Activated CD8-positive, alpha-beta T cell treated with anti-CD3 and anti-CD28 coated beads for 36 hours (primary cell): ENCODE measurements at regions not wholly inside any gene's neighbourhood (a gene's known extent, or its start where the extent isn't known, plus 50 kb on each side); places are given as distances from the start of the nearest gene placed in this dataset.
A peak's percentile ranks its signal among the peaks of the same experiment; 100 is the strongest.

ENCODE experiments used
- ATAC-seq: fragments of 200-7000 bp; cut with Tn5 transposase; one replicate; pipeline ENCODE4 v1.10.0; 2021; ENCODE audit warnings: mild to moderate bottlenecking, moderate library complexity
- CTCF ChIA-PET: fragments of 350-600 bp; sonication (Branson Sonifier 250); formaldehyde crosslinking; loops from one replicate; lab custom pipeline; 2021; ENCODE audit warnings: antibody characterized with exemption; lab: Charles Lee
- POLR2A ChIA-PET: fragments of 350-600 bp; sonication (Branson Sonifier 250); formaldehyde crosslinking; loops from one replicate; lab custom pipeline; 2021; ENCODE audit warnings: antibody characterized with exemption; lab: Charles Lee
- DNase-seq: peaks from one replicate; pipeline ENCODE4 v3.0.0-alpha.2; 2020
- H3K27ac Mint-ChIP-seq: one replicate; pipeline ENCODE4 v1.8.0; 2021; ENCODE audit warnings: mild to moderate bottlenecking, mixed read lengths
- H3K27me3 Mint-ChIP-seq: one replicate; pipeline ENCODE4 v1.8.0; 2021; ENCODE audit warnings: mixed read lengths
- H3K36me3 Mint-ChIP-seq: one replicate; pipeline ENCODE4 v1.8.0; 2021; ENCODE audit warnings: low read depth, mixed read lengths
- H3K4me1 Mint-ChIP-seq: one replicate; pipeline ENCODE4 v1.8.0; 2021; ENCODE audit warnings: low read depth, mixed read lengths
- H3K4me3 Mint-ChIP-seq: one replicate; pipeline ENCODE4 v1.8.0; 2021; ENCODE audit warnings: mild to moderate bottlenecking, moderate library complexity, mixed read lengths
- H3K9me3 Mint-ChIP-seq: one replicate; pipeline ENCODE4 v1.8.0; 2021; ENCODE audit warnings: mixed read lengths
- intact Hi-C: fragments of 100-400 bp; cut with micrococcal nuclease; formaldehyde crosslinking; loops from one replicate; pipeline ENCODE4 v1.10.0; 2022
- TF ChIP-seq, protein P1 (sequence below): fragments of 200-600 bp; IDR thresholded peaks from one replicate; pipeline ENCODE4 v1.8.0; 2022; ENCODE audit warnings: antibody characterized with exemption, mild to moderate bottlenecking

DNA sequence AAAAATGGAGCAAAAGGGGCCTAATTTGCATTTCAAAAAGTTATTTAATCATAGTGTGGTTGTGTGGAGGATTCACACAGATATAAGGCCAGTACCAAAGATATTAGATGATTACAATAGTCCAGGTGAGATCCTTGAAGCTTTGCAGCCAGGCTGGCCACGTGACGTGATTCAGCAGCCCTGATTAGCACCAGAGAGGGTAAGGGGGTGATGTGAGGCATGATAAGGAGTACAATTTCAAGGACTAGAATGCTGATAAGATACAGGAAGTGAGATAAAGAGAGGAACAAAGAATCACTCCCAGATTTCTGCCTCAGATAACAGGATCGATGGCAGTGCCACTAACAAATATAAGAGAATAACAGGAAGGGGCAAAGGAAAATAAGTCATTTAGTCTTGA, 108.4 kb upstream of the PALS2 start:
- Mint-ChIP-seq H3K36me3 (no peaks in the 10 kb centered on the region), H3K27ac (no peak overlapping the region), H3K27me3 (peaks cover 2% of the 10 kb centered on the region), H3K4me1 (no peaks in the 10 kb centered on the region), H3K9me3 (no peaks in the 10 kb centered on the region), H3K4me3 (no peak overlapping the region)
- ChIA-PET CTCF (no interaction called here), POLR2A (no interaction called here)
- no peak for DNase-seq
- TF ChIP-seq, protein P1, sequence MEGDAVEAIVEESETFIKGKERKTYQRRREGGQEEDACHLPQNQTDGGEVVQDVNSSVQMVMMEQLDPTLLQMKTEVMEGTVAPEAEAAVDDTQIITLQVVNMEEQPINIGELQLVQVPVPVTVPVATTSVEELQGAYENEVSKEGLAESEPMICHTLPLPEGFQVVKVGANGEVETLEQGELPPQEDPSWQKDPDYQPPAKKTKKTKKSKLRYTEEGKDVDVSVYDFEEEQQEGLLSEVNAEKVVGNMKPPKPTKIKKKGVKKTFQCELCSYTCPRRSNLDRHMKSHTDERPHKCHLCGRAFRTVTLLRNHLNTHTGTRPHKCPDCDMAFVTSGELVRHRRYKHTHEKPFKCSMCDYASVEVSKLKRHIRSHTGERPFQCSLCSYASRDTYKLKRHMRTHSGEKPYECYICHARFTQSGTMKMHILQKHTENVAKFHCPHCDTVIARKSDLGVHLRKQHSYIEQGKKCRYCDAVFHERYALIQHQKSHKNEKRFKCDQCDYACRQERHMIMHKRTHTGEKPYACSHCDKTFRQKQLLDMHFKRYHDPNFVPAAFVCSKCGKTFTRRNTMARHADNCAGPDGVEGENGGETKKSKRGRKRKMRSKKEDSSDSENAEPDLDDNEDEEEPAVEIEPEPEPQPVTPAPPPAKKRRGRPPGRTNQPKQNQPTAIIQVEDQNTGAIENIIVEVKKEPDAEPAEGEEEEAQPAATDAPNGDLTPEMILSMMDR: no peak
- intact Hi-C loops: no loop called here
- no peak for ATAC-seq

DNA sequence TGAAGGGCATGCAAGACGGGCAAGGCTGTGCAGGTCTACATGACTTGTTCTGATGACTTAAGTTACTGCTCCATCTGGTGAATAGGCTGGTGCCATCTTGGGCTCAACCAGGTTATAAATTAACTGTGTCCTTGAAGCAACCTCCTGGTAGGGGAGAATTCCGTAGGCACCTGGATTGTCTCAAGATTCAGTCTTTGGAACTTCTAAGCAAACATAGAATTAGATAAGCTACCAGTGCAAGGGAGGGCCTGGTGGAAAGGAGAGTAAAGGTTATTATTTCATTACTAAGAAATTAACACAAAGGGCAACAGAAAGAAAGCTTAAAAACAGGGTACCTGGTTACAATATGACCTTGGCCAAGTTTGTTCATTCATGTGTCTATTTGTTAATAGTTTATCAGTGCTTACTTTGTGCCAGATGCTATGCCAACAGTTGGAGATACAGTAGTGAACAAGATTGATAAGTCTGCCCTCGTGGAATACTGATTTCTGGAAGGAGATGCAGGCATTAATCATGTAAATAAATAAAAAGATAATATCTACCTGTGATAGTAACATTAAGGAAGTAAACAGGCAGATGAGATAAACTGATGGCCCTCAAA, 107.0 kb upstream of the PALS2 start:
- intact Hi-C loops: no loop called here
- TF ChIP-seq, protein P1: no peak
- Mint-ChIP-seq H3K36me3 (no peaks in the 10 kb centered on the region), H3K4me1 (no peaks in the 10 kb centered on the region), H3K9me3 (no peaks in the 10 kb centered on the region), H3K4me3 (no peak overlapping the region), H3K27me3 (no peaks in the 10 kb centered on the region), H3K27ac (no peak overlapping the region)
- DNase-seq: no peak
- POLR2A ChIA-PET: no interaction called here
- ATAC-seq: no peak
- CTCF ChIA-PET: no interaction called here

DNA sequence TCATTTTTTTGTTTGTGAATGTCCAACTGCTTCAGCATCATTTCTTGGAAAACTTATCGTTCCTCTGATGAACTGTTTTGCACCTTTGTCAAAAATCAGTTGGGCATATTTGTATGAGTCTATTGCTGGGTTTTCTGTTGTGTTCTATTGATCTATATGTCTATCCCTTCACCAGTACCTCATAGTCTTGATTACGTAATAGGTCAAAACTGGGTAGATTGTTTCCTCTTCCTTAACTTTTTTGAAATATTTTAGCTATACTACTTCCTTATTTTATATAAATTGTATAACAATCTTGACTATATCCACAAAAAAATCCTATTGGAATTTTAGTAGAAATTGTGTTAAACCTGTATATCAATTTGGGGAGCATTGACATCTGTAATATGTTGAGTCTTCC, 104.1 kb upstream of the PALS2 start:
- no peaks in the 10 kb centered on the region for H3K27me3 Mint-ChIP-seq
- CTCF ChIA-PET: no interaction called here
- TF ChIP-seq, protein P1: no peak

DNA sequence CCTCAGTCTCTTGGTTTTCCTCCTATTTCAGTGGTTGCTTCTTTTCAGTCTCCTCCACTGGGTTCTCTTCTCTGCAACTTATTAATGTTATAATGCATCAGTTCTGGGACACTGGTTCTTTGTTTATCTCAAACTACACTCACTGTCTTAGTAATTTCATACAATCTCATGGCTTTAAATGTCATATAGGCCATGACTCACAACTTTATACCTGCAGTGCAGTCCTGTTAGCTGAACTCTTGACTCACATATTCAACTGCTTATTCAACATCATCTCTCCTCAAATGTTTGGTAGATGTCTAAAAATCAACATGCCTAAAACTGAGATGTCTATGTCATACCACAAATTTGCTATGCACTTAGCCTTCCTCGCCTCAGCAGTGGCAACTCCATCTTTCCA, 101.2 kb upstream of the PALS2 start:
- POLR2A ChIA-PET: no interaction called here
- Mint-ChIP-seq H3K36me3 (no peaks in the 10 kb centered on the region), H3K27me3 (peaks cover 2% of the 10 kb centered on the region), H3K9me3 (no peaks in the 10 kb centered on the region), H3K4me1 (no peaks in the 10 kb centered on the region), H3K27ac (no peak overlapping the region), H3K4me3 (no peak overlapping the region)
- no peak for DNase-seq
- CTCF ChIA-PET: no interaction called here
- ATAC-seq: peak; percentile 53
- intact Hi-C loops: no loop called here
- TF ChIP-seq, protein P1: no peak

More for the DNA sequence above, 104.1 kb upstream of the PALS2 start:
- POLR2A ChIA-PET: no interaction called here
- Mint-ChIP-seq H3K4me3 (no peak overlapping the region), H3K4me1 (no peaks in the 10 kb centered on the region), H3K9me3 (no peaks in the 10 kb centered on the region), H3K36me3 (no peaks in the 10 kb centered on the region), H3K27ac (no peak overlapping the region)
- intact Hi-C loops: no loop called here
- ATAC-seq: no peak
- no peak for DNase-seq

DNA sequence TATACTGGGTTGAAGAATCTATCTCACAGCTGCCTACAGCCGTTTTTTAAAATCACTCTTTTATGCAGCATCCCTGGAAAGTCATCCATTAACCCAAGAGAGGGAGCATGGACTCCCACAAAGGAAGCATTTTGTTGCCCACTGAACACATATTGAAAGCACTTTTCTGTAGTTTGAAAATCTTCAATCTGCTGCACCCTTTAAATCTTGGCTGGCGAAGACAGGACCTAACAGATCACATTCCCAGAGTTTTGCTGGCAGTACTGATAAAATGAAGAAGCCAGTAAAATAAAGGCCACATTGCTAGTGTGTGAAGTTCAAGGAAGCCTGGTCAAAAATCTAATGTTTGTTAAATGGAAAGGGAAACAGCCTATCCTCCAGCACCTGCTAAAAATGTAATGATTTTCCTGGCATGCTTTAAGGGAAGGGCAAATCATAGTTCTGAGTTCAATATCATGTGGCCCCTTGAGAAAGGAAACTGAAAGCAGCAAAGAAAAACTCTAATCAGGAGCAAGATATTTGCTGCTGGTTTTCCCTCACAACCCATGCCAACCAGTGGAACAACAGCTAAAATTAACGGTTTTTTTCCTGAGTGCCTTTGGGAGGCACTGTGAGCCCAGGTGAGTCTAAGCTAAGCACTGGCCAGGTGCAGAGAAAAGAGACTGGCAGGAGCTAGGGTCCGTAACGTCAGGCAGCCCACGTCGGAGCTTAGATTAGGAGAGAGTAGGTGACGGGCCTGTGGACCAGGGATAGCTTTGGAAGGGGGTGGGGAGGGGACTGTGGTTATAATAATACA, 97.9 kb upstream of the PALS2 start:
- TF ChIP-seq, protein P1: no peak
- ChIA-PET CTCF (interaction anchor here (1.1 kb wide), 1 partner anchor 191 kb away, joined by 4 read pairs; no protein-coding TSS in a partner anchor), POLR2A (no interaction called here)
- H3K4me3 Mint-ChIP-seq: no peak overlapping the region
- H3K4me1 Mint-ChIP-seq: no peaks in the 10 kb centered on the region
- ATAC-seq (no peak), DNase-seq (no peak)
- H3K9me3 Mint-ChIP-seq: no peaks in the 10 kb centered on the region
- intact Hi-C loops: no loop called here
- H3K36me3 Mint-ChIP-seq: no peaks in the 10 kb centered on the region
- H3K27ac Mint-ChIP-seq: no peak overlapping the region
- peaks cover 3% of the 10 kb centered on the region for H3K27me3 Mint-ChIP-seq
